SKM-1 (cell line): ENCODE measurements at regions not wholly inside any gene's neighbourhood (a gene's known extent, or its start where the extent isn't known, plus 50 kb on each side); places are given as distances from the start of the nearest gene placed in this dataset.

Experiments
- DNase-seq: peaks from one replicate; lab custom pipeline; 2025; ENCODE audit not compliant: unreplicated experiment; lab: John Stamatoyannopoulos, UW

DNA sequence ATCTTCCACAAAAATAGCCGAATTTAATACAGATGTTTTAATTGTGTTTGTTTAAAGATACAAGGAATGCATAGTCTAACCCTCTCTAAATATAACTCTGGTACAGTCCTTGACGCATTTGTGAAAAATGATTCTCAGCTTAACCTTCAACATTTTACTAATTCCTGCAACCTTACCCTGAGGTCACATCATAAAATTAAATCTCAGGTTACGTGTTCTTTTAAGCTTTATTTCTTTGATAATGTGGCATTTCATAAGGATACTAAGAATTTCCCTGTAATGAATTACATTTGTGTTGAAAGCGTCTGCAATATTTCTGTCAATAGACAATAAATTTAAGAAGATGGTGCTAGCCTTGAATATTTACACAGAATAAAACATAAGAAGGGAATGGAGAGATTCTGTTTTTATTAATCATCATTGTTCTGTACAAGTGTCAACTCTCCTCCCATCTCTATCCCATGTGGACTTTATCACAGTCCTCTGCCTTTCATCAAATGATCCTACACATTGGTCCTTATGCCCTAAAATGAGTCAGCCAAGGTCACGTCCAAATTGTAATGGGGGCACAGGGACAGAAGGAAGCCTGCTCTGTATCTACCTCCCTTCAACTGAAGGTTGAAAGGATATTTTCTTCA, 769.3 kb upstream of the FLRT2 start:
- no peak for DNase-seq

DNA sequence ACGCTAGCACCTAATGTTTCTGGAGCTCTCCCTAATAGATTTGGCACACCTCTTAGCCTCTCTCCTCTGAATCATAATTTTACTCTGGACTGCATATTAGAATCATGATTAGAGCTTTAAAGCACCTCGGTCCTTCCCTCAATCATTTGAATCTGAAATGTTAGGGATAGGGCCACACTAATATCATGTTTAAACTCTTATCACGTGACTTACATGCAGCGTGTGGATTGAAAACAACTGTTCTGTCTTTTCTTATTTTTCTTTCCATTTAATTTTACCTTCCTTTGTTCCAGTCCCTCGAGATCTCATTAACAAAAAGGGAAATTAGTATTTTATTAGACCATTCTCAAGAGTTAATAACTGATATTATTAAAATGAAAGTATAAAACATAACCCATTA, 762.5 kb upstream of the FLRT2 start:
- no peak for DNase-seq

DNA sequence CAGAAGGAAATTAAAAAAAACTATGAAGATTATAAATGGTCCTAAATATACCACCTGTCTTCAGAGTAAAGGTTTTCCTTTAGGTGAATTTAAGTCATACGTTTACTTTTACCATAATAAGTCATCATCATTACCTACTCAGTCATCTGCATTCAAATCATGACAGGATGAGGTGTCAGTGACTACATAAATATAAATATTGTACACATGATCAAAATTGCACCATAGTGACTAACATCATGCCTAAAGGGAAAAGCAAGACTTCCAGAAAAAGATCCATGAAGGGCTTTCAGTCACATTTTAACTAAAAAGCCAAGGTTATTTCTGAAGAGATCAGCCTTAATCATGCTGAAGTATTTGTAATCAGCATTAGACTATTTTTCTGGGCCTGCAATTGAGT, 759.9 kb upstream of the FLRT2 start:
- DNase-seq: no peak

DNA sequence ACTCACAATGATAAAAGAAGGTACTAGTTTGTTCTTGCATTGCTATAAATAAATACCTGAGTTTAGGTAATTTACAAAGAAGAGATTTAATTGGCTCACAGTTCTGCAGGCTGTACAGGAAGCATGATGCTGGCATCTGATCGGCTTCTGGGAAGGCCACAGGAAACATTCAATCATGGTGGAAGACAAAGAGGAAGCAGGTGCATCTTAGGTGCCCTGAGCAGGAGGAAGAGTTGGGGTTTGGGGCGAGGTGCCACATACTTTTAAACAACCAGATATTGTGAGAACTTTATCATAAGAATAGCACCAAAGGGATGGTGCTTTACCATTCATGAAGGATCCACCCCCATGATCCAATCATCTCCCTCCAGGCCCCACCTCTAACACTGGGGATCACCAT, 752.6 kb upstream of the FLRT2 start:
- DNase-seq: no peak

DNA sequence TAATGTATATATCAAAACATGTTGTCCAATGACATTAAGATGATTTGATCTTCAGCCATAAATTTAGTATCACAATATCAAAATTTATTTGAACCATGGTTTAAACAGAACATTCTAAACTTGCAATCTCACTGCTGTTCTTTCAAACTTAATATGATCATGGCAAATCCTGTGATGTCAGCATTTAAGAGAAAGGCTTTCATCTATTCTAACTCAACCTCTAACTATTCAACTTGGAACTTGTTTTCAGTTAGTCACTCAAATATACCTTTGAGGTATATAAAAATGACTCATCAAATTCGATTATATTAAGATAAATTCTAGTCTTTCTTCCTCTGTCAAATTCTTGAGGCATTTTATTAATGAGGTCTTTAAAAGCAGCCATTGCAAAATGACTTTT, 747.0 kb upstream of the FLRT2 start:
- no peak for DNase-seq

DNA sequence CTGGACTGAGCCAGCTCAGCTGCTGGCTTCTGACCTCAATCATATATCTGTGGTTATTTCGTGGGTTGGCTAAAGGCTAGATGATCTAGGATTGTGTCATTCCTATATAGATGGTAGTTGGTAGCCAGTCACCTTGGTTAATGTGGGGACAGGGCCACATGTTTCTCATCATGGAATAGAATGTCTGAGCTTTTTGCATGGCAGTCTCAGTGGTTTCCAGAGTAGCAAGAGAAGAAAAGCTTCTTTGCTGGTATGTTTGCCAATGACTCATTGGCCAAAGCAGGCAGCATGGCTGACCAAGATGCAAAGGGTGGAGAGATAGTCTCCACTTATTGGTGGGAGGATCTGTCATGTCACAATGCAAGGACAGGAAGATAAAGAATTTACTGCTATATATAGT, 746.4 kb upstream of the FLRT2 start:
- DNase-seq: no peak

DNA sequence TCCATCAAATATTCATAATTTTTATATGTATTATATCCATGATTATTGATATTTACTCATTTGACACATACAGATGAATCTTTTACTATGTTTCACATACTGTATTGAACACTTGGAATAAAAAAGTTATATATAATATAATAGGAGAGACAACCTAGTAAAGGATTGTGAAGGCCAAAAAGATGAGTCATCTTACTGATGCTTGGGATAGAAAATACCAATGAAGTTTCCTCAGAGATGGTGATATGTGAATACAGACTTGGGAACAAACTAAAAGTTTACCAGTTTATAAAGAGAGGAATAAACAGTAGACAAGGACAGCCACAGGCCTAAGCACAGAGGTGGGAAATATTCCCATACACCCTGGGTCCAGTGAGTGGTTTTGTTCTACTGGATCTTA, 743.9 kb upstream of the FLRT2 start:
- DNase-seq: no peak

DNA sequence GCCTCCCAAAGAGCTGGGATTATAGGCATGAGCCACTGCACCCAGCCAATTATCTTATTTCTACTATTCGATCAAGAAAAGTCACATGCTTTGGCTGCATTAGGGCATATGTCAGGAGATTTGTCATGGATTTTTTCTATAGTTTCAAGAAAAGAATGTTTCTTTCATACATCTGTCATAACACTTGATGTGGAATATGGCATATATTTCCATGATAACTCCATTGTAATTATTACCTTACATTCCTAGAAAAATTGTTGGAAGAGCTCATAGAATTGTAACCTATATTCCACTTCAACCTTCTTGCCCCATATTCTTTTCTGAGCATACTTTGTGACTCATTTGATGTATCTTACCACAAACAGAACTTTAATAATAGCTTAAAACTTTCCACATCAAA, 740.9 kb upstream of the FLRT2 start:
- no peak for DNase-seq

DNA sequence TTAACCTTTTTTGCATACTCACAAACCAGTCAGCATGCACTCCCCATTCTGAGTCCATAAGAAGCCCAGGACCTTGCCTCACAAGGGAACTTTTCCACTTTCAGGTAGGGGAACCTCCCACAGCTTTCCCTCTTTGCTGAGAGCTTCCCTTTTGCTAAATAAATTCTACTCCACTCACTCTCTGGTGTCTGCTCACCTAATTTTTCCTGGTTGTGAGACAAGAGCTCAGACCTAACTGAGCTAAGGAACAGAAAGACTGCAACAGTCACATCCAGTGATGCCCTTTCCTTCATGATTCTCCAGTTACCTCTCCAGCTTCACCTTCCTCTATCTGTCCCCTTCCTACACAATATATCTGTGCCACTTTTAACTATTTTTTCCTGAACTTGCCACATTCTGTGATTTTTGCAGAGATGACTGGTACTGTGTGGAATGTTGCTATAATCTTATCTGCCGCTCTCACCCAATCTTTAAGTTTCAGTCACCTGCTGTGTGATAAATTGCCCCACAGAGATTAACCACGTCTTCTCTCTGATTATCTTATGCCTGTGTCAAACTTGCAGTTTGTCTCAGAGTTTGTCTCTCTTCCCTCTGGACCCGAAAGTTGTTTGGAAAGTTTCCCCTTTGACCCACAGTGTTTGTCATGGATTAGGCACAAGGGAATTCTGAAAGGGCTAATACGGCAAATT, 737.1 kb upstream of the FLRT2 start:
- DNase-seq: no peak

DNA sequence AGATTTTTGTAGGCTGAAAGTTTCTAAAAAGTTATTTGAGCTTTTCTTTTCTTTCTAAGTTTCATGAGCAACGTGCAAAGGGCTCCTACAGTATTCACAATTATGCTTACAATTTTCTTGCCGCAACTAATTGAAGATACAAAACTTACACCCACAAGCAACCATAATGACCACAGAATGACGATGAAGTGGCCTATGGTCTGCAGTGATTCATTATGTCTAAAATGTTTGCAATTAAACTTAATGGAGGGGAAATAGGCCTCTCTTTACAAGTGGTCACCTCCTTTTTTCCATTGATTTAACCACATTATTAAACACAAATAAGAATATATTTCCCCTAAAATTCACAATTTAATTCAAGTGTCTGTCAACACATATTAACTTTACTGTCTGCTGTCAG, 732.6 kb upstream of the FLRT2 start:
- DNase-seq: no peak

DNA sequence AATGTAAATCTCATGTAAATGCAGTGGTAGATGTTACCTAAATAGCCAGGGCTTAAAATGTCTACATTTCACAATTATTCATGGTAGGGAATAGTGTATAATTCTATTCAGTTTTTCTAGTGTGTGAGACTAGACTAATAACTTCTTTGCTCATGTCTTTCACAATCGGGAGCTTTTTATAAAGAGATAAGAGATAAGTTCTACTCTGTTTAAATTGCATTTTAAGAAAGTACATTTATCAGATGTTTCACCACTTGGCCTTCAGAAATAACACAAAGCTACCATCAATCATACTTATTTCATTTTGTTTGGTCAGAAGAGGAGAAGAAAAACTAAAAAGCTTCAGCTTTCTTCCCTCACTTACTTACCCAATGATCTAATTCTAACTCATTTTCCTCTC, 725.5 kb upstream of the FLRT2 start:
- DNase-seq: no peak

DNA sequence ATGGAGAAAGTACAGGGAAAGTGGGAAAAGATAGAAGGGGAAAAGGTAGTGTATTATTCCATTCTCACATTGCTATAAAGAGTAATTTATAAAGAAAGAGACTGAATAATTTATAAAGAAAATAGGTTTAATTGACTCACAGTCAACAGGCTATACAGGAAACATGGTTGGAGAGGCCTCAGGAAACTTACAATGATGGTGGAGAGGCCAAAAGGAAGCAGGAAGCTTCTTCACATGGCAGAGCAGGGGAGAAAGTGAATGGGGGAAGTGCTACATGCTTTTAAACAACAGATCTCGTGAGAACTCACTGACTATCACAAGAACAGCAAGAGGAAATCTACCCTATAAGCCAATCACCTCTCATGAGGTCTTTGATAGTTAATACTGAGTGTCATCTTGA, 725.0 kb upstream of the FLRT2 start:
- no peak for DNase-seq

DNA sequence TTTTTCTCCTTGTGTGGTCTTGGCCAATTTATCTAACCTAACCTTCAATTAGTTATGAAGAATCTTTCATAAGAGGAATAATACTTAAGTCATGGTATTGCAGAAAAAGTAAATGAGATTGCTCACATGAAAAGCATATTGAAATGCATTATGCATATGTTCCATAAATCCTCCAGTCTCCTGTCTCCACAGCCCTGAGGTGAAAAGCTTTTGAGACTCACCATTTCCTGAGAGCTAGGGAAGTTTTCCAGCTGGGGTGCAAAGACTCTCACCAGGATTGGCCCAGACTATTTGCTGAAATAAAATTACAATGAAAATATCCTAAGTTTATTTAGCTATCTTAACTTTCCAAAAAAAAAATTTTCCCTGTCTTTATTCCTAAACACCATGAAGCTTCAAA, 723.8 kb upstream of the FLRT2 start:
- no peak for DNase-seq

DNA sequence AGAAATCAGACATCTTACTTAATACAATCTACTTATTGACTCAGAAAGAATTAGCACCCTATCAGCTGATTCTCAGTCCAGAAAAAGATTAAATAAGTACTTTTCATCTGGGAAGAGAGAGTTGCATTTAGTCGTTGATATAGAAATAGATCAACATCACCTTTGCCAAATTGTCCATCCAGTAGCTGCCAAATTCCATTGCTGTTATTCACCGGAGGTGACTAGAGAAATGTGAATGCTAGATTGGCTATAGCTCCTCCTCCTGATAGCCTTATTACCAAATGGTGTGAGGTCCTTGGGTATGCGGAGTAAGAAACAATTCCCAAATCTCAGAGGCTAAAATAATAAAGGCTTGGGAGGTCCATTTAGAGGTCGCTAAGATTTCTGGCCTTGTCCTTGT, 723.3 kb upstream of the FLRT2 start:
- DNase-seq: no peak

DNA sequence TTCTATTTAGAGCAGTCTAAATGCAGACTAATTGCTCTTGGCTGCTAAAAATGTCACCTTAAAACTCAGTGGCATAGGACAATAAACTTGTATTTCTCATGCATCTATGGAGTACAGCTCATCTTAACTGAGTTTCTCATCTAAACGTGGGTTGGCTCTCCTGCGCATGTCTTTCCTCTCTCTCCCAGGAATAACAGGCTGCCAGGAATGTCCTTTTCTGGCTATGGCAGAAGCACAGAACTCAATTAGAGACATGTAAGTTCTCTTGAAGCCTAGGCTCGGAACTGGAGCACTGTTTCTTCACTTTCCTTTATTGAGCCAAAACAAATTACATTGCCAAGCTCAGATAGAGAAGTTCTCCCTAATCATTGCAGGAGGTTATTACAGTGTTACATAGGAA, 722.3 kb upstream of the FLRT2 start:
- DNase-seq: no peak

DNA sequence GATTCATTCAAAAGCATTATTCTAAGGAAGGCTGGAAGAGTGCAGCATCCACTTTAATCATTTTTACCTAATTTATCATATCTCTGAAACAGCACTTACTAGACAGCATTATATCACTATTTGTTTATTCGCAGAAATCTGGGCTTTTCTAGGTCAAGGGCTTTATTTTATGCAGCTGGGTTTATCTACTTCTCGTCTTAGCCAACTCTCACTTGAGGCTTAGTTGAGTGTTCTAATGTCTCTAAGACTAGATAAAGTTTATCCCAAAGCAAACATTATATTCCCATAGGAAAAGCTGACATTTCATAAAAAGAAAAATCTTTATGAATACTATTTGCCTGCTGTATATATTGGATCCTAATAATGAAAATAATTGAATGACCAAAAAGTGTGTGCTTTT, 720.8 kb upstream of the FLRT2 start:
- no peak for DNase-seq

DNA sequence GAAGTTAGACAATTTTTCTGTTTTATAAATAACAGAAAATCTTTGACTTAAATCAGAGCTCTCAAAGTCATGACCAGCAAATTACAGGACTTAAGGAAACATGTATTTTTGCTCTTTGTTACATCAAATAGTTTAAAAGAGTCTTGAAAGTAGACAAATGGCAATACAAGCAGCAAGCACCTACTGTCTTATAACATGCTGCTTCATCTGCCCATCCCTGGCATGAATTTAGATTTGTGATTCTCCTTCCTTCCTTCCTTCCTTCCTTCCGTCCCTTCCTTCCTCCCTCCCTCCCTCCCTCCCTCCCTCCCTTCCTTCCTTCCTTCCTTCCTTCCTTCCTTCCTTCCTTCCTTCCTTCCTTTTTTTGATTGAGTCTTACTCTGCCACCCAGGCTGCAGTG, 715.6 kb upstream of the FLRT2 start:
- DNase-seq: no peak

DNA sequence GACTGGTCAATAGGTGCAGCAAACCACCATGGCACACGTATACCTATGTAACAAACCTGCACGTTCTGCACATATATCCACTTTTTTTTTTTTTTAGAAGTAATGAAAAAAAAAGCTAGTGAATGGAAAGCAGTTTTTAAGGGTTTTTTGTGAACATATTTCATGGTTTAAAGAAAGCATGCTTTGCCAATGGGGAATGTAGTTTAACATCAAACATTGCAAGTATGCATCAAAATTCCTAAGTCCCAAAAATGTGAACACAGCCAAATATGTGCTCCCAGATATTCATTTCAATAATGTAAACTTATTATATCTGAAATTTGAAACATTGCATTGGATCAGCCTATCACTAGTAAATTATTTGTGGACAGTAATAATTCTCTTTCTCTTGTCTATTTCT, 710.4 kb upstream of the FLRT2 start:
- DNase-seq: no peak

DNA sequence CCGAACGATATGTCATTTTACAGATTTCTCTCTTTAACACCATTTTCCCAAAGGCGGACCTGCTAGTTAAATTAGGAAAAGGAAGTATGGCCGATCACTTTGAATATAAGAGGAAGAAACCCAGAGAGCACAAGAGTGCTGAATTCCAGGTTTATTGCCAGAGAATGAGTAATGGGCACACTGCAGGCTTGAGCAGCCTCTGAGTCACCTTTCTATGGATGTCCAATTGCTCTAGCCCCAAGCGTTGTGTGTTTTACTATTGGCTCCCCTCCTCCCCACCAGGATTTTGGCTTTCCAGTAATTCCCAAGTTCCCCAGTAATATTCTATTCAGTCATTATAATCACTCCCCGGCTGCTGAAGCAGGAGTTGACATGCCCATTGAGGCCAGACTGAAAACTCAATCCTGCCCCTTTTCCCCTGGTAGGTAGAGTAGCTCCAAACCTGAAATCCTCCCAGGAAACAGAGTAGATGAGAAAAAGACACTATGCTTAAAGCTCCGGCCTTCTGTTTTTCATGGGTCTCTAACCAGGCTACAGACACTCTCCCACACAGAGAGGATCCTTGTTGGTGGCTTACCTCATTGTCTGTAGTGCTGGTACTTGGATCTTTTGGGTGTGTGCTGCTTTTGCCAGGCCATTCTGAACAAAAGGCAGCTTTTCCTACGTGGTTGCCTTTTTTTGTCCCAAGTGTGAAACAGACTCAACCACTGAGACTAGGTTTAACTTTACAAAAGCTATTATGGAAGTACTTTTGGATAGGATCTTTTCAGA, 704.3 kb upstream of the FLRT2 start:
- DNase-seq: no peak

DNA sequence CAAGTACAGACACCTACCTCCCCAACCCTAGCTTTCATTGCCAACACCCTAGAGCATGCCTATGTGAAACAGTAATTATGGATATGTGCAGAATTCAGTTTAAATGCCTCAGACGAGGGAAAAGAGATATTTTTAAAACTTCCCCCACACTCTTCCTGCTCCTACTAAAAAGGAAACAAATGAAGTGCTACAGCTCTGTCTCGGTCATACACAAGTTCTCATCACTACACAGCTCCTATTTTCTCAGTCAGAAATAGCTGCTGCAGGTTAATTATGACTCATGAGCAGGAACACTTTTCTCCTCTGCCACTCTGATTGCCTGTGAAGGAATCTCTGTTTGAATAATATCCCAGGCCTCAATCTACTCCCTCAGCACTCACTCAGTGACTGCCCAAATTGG, 703.6 kb upstream of the FLRT2 start:
- DNase-seq: no peak

DNA sequence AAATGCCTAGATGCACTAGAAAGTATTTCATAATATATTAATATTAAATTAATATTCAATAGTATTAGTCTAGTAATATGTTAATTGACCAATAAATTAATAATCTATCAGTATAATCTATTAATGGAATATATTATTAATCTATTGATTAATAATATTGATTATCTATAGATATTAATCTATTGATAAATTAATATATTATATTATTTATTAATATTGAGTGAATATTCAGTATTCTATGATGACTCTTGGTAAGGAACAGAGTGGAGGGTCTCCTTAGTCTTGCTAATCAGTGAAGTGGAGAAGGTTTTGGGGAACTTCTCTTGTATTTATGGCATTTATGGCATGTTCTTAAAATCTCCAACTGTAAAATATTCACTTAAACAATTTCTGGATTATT, 679.3 kb upstream of the FLRT2 start:
- DNase-seq: no peak

DNA sequence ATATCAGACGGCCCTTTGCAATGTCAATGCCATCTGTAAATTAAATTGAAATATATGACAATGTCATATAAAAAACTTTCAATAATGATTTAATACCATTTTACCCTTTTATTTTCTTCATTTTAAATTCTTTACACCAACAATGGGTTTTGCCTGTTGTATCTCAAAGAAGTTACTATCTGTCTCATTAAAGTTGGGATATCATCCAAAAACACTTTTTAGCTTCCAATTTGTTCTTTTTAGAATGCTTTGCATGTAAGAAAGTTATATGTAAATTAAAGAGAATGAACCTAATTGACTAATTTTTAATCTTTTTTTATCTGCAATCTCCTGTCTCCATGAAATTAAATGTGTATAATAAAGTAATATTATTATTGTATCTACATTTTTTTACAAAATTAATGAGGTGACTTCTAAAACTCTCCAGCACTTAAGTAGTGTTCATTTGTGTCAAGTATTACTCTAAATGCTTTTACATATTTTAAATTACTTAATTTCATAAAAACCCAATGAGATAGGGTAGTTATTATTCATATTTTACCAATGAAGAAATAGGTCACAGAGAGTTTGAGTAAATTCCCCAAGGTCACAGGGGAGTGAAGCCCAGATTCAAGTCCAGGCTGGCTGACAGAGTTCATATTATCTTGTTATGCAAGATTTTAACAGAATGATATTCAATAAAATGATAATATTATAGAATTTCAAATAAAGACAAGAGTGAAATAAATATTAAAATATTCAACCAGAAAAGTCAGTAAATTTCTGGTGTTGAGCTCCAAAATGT, 673.0 kb upstream of the FLRT2 start:
- DNase-seq: no peak
